HG03135 (cell line): ENCODE measurements at regions not wholly inside any gene's neighbourhood (a gene's known extent, or its start where the extent isn't known, plus 50 kb on each side); places are given as distances from the start of the nearest gene placed in this dataset.

Experiments
- ATAC-seq: cut with Tn5 transposase; IDR thresholded peaks from one replicate; pipeline ENCODE4 v1.9.1; 2021; ENCODE audit warnings: mild to moderate bottlenecking, moderate library complexity; ENCODE audit not compliant: unreplicated experiment

GRCh38 chr9:129476821-129477611, 143.9 kb downstream of the C9orf50 start:
- ATAC-seq: no peak

GRCh38 chr9:129474740-129475404, 146.0 kb downstream of the C9orf50 start:
- ATAC-seq: no peak

- ATAC-seq: no peak
Observed at GRCh38 chr9:129473523-129474244, 147.2 kb downstream of the C9orf50 start.

GRCh38 chr9:129472651-129473102, 148.2 kb downstream of the C9orf50 start:
- ATAC-seq: no peak

- ATAC-seq: no peak
Observed at GRCh38 chr9:129471201-129472019, 149.5 kb downstream of the C9orf50 start.

GRCh38 chr9:129469988-129470316, 150.9 kb downstream of the C9orf50 start:
- no peak for ATAC-seq

- no peak for ATAC-seq
Observed at GRCh38 chr9:129469188-129469987, 151.5 kb downstream of the C9orf50 start.

- no peak for ATAC-seq
Observed at GRCh38 chr9:129467739-129468666, 152.9 kb downstream of the C9orf50 start.

- ATAC-seq: no peak
Observed at GRCh38 chr9:129467004-129467588, 153.8 kb downstream of the C9orf50 start.

GRCh38 chr9:129465834-129466535, 154.9 kb downstream of the C9orf50 start:
- no peak for ATAC-seq

- ATAC-seq: no peak
Observed at GRCh38 chr9:129464972-129465833, 155.7 kb downstream of the C9orf50 start.

GRCh38 chr9:129463994-129464393, 156.9 kb downstream of the C9orf50 start:
- no peak for ATAC-seq

GRCh38 chr9:129463477-129463876, 157.4 kb downstream of the C9orf50 start:
- ATAC-seq: no peak

GRCh38 chr9:129462360-129462759, 158.5 kb downstream of the C9orf50 start:
- ATAC-seq: no peak

GRCh38 chr9:129460323-129461261, 160.3 kb downstream of the C9orf50 start:
- peak; percentile 72 for ATAC-seq
